Omental fat pad (tissue), 3 donors: ENCODE measurements at regions not wholly inside any gene's neighbourhood (a gene's known extent, or its start where the extent isn't known, plus 50 kb on each side); places are given as distances from the start of the nearest gene placed in this dataset.

ENCODE experiments used
- ATAC-seq: fragments of 150-250 bp; one replicate; pipeline ENCODE4 v1.9.1; 2016; ENCODE audit warnings: mild to moderate bottlenecking, moderate library complexity; ENCODE audit not compliant: low FRiP score
- DNase-seq: peaks from one replicate; pipeline ENCODE4 v3.0.0-alpha.2; 2019; ENCODE audit warnings: low spot score
- CTCF ChIP-seq, 3 donors: fragments of 450-650 bp; IDR thresholded peaks; one replicate each; pipeline ENCODE4 v1.5.1; 2016 to 2017; ENCODE audit warnings: antibody characterized with exemption in 3 of 3, mild to moderate bottlenecking in 3 of 3, moderate library complexity in 2 of 3

DNA sequence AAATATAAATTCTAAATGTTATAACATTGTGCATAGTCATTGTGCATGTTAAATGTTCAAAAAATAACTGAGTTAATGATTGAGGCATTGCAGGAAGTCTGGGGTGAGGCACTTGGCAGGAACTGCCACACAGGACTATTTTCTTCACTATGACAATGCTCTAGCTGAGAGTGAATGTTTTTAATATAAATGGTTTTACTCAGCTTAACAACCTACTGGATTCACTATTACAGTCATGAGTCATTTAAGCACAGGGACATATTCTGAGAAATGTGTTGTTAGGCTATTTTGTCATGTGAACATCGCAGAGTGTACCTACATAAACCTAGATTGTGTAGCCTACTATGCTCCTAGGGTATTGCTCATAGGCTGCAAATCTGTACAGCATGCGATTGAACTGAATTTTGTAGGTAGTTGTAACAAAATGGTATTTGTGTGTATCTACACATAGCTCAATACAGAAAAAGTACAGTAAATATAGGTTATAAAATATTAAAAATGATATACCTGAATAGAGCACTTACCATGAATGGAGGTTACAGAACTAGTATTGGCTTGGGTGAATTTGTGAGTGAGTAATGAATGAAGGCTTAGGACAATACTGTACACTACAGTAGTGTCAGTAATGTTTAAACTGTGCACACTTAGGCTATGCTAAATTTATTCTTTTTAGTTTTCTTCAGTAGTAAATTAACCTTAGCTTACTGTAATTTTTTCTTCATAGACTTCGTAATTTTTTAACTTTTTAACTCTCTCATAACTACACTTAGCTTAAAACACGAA is 346.1 kb upstream of the PTGER4 start:
- DNase-seq (no peak), ATAC-seq (no peak)
- no peak for TF ChIP-seq CTCF (IDR thresholded peaks at IDR 0.05)

DNA sequence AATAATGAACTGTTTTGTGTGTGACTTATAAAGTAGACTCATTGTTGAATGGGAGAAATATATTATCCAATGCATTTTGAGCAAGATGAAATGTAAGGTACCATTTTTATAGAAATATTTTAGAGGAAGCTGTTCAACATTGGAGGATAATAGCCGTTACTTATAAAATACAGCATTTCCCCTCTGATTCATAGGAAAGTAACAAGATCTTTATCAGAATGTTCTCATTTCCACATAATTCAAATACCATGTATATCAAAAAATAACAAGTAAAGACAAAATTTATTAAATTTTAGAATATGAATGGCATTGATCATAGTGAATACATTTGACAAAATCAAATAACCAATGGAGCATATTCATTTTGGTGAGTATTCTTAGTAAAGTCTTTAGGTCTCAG is 346.7 kb upstream of the PTGER4 start:
- DNase-seq, result no peak
- no peak for TF ChIP-seq CTCF (IDR thresholded peaks at IDR 0.05)
- ATAC-seq, result no peak

GRCh38 chr5:40331616-40332015 is 348.1 kb upstream of the PTGER4 start:
- ATAC-seq (no peak), DNase-seq (no peak)
- TF ChIP-seq CTCF (IDR thresholded peaks at IDR 0.05), result no peak

GRCh38 chr5:40321514-40321913 is 358.2 kb upstream of the PTGER4 start:
- TF ChIP-seq CTCF (IDR thresholded peaks at IDR 0.05), result no peak
- ATAC-seq (no peak), DNase-seq (no peak)

DNA sequence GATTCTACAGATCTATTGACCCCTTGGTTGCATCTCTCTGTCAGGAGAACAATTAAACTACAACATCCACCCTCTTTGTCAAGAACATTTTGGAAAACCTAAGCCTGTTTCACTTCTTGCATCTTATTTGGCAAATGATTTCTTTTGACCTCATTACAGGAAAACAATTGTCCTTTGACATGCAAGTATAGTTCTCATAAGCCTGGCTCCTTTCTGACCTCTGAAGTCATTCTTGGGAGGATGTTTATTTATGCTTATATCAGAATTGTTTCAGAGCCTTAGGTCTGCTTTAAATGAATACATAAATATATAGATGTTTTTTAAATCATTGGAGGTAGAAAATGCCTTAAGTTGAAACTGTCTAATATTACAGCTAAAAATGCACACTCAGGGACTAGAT is 361.3 kb upstream of the PTGER4 start:
- TF ChIP-seq CTCF (IDR thresholded peaks at IDR 0.05), result no peak
- no peak for ATAC-seq
- DNase-seq, result no peak

- TF ChIP-seq CTCF (IDR thresholded peaks at IDR 0.05), result no peak
- ATAC-seq (no peak), DNase-seq (no peak)
These were observed 362.7 kb upstream of the PTGER4 start for GRCh38 chr5:40317023-40317422.

DNA sequence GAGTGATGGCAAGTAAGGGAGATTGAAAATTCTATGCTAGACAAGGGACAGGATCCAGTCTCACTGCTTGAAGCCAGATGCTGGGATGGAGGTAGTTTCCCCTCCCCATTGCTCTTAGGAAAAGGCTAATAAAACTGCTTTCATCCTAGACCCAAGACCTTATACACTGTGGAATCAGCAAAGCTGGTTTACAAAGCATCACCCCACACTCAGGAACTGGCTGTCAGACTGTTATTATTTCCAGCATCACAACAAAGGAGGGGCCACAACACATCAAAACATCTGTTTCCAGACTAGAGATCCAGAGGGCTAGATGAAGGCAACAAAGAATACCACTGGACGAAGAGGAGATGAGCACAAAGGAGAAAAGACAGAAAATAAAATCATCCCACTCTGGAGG is 364.6 kb upstream of the PTGER4 start:
- no peak for TF ChIP-seq CTCF (IDR thresholded peaks at IDR 0.05)
- ATAC-seq, result no peak
- no peak for DNase-seq
